GM12892 (cell line): ENCODE measurements at regions not wholly inside any gene's neighbourhood (a gene's known extent, or its start where the extent isn't known, plus 50 kb on each side); places are given as distances from the start of the nearest gene placed in this dataset.

Experiments used
- DNase-seq: peaks from one replicate; pipeline ENCODE4 v3.0.0; 2011; ENCODE audit not compliant: insufficient read length
- FAIRE-seq: peaks from 2 replicates; lab custom pipeline; 2011; peaks lifted over from hg19 to GRCh38; lab: Jason Lieb, UNC
- POLR2A ChIP-seq: IDR thresholded peaks from 2 replicates; pipeline ENCODE4 v1.6.1; 2011; ENCODE audit warnings: low read depth, low read length, control low read depth
- POLR2AphosphoS5 ChIP-seq: IDR thresholded peaks from 2 replicates; pipeline ENCODE4 v1.6.1; 2011; ENCODE audit warnings: low read depth, low read length, control low read depth
- TAF1 ChIP-seq: IDR thresholded peaks from 2 replicates; pipeline ENCODE4 v1.6.1; 2011; ENCODE audit warnings: low read depth, mild to moderate bottlenecking, control low read depth, low read length, borderline replicate concordance

- no peak for DNase-seq
- TF ChIP-seq TAF1 = no peak
- no peak for TF ChIP-seq POLR2A
- no peak for TF ChIP-seq POLR2AphosphoS5
- no peak for FAIRE-seq
Measured at GRCh38 chr4:20544645-20545044, 155.6 kb upstream of the PACRGL start.

GRCh38 chr4:20552004-20552403 is 148.3 kb upstream of the PACRGL start:
- no peak for FAIRE-seq
- TF ChIP-seq TAF1 (no peak), POLR2A (no peak), POLR2AphosphoS5 (no peak)
- DNase-seq = no peak

- DNase-seq = no peak
- no peak for TF ChIP-seq POLR2AphosphoS5
- no peak for TF ChIP-seq TAF1
- TF ChIP-seq POLR2A = no peak
- no peak for FAIRE-seq
Measured at GRCh38 chr4:20554134-20554533, 146.1 kb upstream of the PACRGL start.

GRCh38 chr4:20565075-20565721 is 135.1 kb upstream of the PACRGL start:
- FAIRE-seq (no peak), DNase-seq (no peak)
- TF ChIP-seq POLR2AphosphoS5 (no peak), TAF1 (no peak), POLR2A (no peak)

GRCh38 chr4:20570981-20571715 is 129.1 kb upstream of the PACRGL start:
- DNase-seq (no peak), FAIRE-seq (no peak)
- TF ChIP-seq POLR2AphosphoS5 (no peak), TAF1 (no peak), POLR2A (no peak)

- no peak for DNase-seq
- TF ChIP-seq POLR2AphosphoS5 (no peak), POLR2A (no peak), TAF1 (no peak)
- no peak for FAIRE-seq
Measured at GRCh38 chr4:20572976-20573375, 127.3 kb upstream of the PACRGL start.

- no peak for DNase-seq
- no peak for FAIRE-seq
- TF ChIP-seq TAF1 (no peak), POLR2AphosphoS5 (no peak), POLR2A (no peak)
Measured at GRCh38 chr4:20574986-20575385, 125.3 kb upstream of the PACRGL start.

- DNase-seq (no peak), FAIRE-seq (no peak)
- TF ChIP-seq POLR2AphosphoS5 (no peak), TAF1 (no peak), POLR2A (no peak)
Measured at GRCh38 chr4:20575486-20575885, 124.8 kb upstream of the PACRGL start.

- FAIRE-seq = no peak
- no peak for DNase-seq
- TF ChIP-seq POLR2A (no peak), POLR2AphosphoS5 (no peak), TAF1 (no peak)
Measured at GRCh38 chr4:20576861-20577260, 123.4 kb upstream of the PACRGL start.

- FAIRE-seq = no peak
- TF ChIP-seq POLR2AphosphoS5 = no peak
- TF ChIP-seq TAF1 = no peak
- TF ChIP-seq POLR2A = no peak
Measured at GRCh38 chr4:20577702-20578101, 122.6 kb upstream of the PACRGL start.

GRCh38 chr4:20580907-20581306 is 119.4 kb upstream of the PACRGL start:
- no peak for FAIRE-seq
- no peak for DNase-seq
- TF ChIP-seq POLR2A = no peak
- no peak for TF ChIP-seq TAF1
- TF ChIP-seq POLR2AphosphoS5 = no peak

More at GRCh38 chr4:20577702-20578101, 122.6 kb upstream of the PACRGL start:
- no peak for DNase-seq

- no peak for DNase-seq
- no peak for FAIRE-seq
- TF ChIP-seq POLR2AphosphoS5 (no peak), POLR2A (no peak), TAF1 (no peak)
Measured at GRCh38 chr4:20589436-20589835, 110.8 kb upstream of the PACRGL start.
